ENCODE measurements at regions not wholly inside any gene's neighbourhood (a gene's known extent, or its start where the extent isn't known, plus 50 kb on each side); places are given as distances from the start of the nearest gene placed in this dataset.
"Not testable (repeated sequence)": the region's sequence is repeated elsewhere in the genome, so short reads cannot be mapped to it uniquely, and the experiment has no call there.

DNA sequence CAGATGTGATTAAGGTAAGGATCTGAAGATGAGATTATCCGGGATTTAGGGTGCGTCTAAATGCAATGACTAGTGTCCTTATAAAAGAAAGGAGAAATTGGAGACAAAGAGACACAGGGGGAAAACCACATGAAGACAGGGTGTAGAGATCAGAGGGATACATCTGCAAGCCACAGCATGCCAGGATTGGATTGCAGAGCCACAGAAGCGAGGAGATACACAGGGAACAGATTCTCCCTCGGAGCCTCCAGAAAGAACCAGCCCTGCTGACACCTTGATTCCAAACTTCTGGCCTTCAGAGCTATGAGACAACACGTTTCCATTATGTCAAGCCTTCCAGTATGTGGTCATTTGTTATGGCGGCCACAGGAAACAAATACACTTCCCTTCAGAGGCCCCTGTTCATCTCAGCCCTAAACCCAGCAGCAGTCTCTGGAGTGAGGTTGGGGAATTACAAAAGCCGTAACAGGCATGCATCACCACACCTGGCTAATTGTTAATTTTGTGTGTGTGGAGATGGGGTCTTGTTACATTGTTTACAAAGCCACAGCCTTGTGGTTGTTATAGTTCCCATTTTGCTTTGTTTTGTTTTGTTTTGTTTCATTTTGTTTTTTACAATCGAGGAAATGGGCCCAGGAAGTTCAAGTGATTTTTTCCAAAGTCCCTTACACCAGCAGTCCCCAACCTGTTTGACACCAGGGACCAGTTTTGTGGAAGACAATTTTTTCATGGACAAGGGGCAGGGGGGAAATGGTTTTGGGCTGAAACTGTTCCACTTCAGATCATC is 51.6 kb upstream of the LYRM9 start:
- DNase-seq, result no peak

DNA sequence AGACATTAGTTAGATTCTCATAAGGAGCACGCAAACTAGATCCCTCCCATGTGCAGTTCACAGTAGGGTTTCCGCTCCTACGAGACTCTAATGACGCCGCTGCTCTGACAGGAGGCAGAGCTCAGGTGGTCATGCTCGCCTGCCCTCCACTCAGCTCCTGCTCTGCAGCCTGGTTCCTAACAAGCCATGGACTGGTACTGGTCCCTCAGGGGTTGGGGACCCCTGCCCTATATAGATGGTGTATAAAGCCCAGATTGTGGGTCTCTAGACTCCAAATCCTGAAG is 52.1 kb upstream of the LYRM9 start:
- no peak for DNase-seq

DNA sequence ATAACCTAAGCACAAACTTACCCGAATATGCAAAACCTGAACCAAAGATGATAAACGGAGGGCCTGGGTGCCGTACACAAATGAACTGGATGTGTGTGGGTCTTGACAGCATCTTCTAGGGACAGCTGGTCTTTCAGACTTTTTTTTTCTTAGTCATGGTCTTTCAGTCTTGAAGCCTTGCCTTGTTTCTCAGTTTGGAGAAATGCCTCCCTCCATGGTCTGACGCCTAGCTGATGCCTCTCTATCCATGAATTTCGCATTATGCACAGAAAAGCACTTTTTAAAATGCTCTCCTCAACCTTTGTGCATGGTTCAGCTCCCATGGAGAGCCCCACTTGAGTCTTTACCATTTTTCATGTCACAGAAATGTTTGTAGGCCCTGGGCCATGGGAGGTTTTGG is 52.8 kb upstream of the LYRM9 start:
- no peak for DNase-seq

DNA sequence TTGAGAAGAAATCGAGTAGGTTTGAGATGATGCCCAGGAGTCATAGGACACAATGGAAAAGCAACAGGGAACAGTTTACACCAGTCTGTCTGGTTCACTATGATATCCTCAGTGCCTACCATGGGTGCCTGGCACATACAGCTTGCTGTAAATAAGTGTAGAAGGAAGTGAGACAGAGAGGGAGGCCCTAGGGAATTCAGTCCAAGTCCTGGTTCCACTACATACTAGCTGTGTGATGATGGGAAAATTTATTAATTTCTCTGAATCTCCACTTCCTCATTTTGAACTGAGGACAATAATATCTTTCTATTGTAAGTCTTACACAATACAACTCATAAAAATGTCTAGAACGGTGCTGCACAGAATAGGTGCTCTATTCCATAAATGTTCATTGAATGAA is 53.3 kb upstream of the LYRM9 start:
- DNase-seq, result no peak

DNA sequence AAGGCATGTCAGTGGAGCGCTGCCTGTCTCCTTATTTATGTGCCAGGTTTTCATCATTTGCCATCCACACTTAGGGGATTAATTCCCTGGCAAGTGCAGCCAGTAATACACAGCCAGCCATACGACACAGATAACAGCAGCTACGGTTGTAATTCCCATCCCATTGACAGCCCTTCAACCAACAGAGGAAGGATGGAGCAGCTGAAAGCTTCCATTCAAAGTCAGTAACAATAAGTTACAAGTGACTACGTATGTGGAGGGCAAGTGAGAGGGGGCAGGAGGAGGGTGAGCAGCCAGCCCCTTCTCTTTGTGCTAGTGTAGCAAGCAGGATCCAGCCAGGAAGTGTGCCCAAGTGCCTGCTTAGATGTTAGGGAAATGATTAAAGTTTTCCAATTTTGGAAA is 53.8 kb upstream of the LYRM9 start:
- DNase-seq, result no peak

DNA sequence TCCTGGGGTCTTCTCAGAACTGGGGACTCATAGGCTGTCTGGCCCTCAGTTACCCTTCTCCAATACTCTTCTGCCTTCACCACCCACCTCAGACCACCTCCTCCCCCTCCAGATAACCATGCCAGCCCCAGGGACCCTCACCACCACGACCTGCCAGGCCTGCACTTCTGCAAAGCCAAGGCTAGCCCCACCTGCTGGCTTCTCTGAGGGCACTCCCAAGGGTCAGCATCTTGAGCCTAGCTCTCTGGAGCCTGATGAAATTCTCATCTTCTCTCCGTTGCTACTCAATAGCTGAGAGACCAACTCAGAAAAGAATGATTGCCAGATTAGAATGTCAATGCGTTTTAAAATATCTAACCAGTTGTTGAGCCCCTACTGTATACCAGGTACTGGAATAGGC is 56.1 kb upstream of the LYRM9 start:
- no peak for DNase-seq

DNA sequence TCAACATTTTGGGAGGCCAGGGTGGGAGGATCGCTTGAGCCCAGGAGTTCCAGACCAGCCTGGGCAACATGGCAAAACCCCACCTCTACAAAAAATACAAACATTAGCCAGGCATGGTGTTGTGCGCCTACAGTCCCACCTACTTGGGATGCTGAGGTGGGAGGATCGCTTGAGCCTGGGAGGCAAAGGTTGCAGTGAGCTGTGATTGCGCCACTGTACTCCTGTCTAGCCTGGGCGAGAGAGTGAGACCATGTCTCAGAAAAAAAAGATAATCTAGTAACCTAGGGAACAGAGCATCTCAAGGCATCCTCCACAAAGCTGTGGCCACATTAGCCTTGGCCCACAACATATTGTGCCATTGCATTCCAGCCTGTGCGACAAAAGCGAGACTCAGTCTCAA is 57.1 kb upstream of the LYRM9 start:
- DNase-seq, result not testable (repeated sequence)

DNA sequence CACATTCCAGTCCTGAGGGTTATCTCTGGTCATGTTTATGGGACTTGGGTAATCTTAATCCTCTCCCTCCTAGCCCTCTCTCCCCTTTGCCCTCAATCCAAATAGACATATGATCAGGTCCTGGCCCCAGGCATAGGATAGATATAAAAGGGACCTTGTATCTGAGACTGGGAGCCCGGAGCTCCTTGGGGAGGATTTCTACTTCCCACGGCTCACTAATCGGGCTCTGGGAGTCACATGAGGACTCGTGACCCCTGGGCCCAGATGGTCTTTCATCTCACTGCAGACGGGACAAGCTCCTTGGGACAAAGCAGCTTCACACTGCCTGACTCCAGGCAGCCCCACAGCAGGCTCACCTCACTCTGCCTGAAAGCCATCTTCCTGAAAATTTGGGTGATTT is 57.8 kb upstream of the LYRM9 start:
- no peak for DNase-seq

DNA sequence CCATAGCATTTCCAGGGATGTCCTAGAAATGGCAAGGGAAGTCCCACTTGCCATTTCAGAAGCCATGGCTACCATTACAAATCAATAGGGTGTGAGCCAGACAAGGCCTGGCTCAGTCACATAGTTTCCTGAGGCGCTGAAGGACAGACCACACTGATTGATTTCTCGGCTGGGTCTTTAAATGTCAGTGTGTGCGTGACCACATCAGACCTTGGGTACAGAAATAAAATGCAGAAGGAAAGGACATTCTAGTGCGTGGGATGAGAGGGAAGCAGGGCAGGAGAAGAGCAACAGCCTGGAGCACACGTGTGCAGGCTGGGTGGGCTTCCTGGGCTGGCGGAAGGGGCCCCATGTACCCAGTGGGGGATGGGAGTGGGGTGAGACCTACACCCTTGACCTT is 58.7 kb upstream of the LYRM9 start:
- no peak for DNase-seq

DNA sequence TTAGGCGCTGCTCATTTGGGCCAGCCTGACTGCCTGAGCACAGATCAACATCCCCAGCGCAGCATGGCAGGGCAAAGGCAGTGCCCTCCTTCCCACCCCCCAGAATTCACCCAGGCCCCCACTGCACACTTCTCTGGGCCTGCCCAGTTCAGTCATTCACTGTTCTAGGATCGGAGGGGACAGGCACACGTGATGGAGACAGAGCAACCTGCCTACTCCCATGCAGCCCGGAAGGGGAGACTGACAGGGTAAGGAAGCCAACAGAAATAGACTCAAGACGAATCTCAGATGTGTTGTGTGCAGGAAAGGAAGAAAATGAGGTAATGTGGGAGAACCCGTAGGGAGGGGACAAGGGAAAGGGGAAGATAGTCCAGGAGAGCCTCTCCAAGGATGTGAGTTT is 59.2 kb upstream of the LYRM9 start:
- DNase-seq, result no peak

DNA sequence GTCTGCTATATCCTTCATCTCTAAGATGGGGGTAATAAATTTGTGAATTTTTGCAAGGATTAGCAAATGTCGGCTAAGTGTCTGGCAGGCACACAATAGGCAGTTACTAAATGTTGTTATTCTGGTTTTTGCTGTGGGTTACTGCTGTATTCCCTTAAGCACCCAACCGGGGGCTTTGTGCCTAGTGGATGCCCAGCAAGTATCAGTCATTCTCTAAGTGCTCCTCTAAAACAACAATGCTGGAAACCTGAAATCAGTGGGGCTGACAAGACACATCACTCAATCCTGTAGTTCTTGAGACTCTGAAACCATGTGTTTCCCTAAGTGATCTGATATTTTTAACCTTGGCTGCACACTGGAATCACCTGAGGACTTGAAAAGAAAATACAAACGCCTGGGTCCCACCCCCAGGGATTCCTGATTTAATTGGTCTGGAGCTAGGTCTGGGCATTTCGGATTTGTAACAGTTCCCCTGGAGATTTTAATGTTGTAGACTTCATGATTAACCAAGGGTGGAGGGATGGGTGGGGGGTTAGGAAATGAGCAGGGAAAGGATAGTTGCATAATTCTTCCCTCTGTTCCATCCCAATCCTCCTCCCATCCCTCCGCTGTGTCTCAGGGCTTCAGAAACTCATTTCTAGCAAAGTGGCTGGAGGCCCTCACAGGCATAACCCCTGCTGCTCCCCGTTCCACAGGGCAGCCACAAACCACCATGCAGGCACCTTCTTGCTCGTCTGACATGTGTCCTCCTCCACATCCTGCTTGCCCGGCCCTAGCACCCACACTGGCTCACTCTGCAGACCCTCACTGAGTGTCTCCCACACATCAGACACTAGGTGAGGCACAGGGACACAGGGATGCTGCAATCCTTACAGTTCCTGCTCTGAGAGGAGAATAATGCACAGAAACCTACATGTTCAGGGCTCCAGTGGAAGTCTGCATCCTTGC is 61.7 kb upstream of the LYRM9 start:
- DNase-seq, result no peak

DNA sequence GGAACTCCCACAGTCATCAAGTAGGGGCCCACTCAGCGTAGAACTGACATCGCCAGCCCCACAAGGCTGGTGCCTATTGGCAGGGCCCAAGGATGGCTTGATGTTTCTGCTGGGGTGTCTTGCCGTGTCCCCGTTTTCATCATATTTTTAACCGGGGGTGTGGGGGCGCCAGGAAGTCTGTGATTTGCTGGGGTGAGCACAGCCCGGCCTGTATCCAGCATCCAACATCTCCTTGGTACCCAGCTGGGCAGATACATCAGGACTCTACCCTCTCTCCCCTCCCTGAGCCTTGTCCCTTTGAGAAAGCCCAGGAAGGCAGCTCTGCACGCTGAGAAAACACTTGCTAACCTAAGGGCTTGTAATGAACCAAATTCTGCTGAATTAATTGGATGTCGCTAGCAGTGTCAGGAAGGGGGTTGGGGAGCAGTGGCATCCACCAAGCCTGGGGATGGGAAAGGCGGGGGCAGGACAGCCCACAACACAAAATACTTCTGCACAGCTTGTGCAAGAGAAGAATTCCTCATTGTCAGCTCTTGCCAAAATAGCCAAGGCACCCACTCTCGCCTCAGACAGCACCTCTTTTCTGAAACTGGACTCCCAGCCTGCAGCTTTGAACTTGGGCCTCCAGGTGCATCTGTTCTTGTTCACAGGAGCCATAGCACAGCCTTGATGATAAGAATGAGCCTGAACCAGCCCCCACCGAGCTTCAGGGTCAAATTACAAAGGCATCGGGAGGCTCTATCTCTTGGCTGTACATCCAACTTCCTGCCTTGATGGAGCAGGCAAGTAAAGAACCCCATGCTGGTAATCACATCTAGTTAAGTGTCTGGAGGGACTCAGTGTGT is 63.7 kb upstream of the LYRM9 start:
- DNase-seq, result no peak

DNA sequence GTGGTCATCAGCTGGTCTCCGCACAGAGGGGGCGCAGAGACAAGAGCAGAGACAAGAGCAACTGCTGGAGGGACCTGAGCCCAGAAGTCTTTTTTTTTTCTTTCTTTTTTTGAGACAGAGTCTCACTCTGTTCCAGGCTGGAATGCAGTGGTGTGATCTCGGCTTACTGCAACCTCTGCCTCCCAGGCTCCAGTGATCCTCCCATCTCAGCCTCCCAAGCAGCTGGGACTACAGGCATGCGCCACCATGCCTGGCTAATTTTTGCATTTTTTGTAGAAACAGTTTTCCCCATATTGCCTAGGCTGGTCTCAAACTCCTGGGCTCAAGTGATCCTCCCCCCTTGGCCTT is 64.3 kb upstream of the LYRM9 start:
- not testable (repeated sequence) for DNase-seq

DNA sequence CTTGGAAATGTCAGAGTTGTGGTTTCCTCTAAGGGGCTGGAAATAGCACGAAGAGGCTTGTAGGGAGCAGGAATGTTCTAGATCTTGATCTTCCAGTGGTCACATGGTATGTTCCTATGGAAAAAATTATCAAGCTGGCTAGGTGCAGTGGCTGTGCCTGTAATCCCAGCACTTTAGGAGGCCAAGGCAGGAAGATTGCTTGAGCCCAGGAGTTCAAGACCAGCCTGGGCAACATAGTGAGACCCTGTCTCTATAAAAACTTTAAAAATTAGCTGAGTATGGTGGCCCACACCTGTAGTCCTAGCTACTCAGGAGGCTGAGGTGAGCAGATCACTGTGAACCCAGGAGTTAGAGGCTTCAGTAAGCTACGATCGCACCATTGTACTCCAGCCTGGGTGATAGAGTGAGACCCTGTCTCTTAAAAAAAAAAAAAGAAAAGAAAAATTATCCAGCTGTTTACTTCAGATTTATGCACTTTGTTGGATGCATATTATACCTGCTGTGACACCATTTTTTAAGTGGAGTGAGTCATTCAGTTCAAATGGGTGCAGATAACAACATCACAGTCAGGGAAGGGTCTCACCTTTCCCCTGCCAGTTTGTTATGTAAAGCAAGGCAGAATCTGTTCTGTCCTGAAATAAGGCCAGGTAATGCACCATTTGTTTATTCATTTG is 65.7 kb upstream of the LYRM9 start:
- no peak for DNase-seq

DNA sequence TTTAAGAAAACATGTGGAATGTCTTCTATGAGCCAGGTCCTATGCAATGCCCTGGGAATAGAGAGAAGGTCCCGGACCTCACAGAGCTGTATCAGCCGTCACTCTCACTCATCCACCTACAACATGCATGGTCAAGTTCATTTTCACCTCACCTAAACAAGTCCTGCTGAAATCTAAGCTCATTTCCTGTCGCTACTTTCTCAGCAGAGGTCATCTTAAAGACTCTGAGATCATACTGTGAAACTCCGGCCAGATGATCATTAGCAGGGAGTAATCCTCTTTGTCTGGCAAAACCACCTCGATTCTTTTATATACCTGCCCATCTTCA is 66.2 kb upstream of the LYRM9 start:
- DNase-seq, result no peak

DNA sequence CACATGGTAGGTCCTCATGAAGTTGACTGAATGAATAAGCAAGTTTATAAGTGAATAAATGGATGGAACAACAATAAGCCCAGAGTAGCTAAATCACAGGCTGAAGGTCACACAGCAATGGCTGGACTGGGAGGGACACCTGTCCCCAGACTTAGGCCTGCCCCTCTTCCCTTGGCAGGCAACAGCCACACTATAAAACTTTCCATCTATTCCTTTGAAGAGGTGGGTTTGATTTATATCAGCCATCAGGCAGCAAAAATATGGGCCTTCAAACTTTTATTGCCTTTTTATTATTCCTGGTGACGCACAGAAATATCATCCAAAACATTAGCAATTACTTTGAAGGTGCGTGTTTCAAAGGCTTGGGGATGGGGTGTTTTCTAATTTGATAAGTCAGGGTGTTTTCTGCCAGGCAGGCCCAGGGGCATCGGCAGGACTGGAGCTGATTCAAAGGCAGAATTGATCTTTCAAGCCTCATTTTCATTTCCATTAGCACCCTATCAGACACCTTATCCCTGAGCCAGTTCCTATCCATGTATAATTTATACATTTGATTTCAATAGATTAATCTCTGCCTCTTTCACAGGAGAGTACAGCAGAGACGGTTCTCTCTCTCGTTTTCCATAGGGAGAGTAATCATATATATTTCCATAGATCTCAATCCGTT is 67.2 kb upstream of the LYRM9 start:
- no peak for DNase-seq

DNA sequence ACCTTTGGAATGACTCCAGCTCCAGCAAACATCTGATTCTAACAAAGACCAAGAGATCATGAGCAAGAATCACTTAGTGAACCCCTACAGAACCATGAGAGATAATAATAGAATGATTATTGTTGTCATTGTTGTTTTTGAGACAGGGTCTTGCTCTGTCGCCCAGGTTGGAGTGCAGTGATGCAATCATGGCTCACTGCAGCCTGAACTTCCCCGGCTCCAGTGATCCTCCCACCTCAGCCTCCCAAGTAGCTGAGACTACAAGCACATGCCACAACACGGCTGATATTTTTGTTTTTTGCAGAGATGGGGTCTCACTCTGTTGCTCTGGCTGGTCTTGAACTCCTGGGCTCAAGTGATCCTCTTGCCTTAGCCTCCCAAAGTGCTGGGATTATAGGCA is 69.4 kb upstream of the LYRM9 start:
- DNase-seq, result not testable (repeated sequence)

DNA sequence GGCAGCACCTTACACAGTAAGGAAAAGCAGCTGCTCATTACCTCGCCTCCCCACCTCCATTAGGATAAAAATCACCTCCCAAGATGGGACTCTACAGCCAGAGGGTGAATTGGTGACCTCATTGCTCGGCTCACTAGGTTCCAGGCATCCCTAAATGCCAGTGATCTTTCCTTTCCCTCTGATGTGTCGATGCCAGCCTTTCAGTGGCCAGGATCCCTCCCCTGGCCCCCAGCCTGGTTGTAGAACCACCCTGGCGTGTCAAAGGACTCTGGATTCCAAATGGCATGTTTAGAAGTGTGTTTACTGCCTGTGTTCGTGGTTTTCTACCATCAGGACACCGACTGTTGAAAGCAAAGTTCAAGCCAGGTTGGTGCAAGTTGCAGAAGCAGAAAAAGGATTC is 72.1 kb upstream of the LYRM9 start:
- no peak for DNase-seq

DNA sequence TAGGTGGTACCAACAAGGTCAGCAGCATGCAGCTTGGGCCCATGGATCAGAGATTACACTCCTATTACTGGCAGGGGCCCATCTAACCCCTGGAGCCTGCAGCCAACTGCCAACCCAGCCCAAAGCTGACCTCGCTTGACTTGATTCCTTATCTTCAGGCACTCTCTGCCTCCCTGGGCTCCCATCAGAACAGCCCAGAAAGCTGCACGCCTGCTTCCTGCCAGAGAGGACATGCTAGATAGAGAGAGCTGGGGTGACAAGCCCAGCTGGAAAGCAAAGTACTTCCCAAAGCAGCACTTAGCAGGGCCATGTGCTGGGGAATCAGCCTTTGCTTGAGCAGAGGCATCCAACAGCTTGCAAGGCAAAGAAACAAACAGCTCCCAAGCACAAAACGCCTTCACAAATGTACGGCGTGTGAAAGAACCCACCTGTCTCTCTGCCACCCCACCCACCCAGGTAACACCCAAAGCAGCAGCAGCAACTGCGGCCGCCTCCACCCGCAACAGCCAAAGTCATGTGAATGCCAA is 74.2 kb upstream of the NLK start:
- peak; percentile 98 for DNase-seq

DNA sequence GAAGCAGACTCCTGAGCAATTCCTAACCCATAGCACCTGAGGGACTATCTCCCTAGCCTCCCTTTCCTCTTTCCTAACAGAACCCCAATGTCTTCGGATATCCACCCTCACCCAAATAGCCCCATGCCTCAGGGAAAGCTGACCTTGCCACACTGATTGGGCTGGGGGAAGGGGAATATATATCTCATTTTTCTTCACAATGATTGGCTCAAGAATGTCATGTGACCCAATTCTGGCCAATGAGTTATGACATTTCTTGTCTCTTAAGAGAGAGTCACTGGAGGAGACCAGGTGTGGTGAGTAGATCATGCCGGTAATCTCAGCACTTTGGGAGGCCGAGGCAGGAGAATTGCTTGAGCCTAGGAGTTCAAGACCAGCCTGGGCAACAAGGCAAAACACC is 71.9 kb upstream of the NLK start:
- DNase-seq, result no peak

DNA sequence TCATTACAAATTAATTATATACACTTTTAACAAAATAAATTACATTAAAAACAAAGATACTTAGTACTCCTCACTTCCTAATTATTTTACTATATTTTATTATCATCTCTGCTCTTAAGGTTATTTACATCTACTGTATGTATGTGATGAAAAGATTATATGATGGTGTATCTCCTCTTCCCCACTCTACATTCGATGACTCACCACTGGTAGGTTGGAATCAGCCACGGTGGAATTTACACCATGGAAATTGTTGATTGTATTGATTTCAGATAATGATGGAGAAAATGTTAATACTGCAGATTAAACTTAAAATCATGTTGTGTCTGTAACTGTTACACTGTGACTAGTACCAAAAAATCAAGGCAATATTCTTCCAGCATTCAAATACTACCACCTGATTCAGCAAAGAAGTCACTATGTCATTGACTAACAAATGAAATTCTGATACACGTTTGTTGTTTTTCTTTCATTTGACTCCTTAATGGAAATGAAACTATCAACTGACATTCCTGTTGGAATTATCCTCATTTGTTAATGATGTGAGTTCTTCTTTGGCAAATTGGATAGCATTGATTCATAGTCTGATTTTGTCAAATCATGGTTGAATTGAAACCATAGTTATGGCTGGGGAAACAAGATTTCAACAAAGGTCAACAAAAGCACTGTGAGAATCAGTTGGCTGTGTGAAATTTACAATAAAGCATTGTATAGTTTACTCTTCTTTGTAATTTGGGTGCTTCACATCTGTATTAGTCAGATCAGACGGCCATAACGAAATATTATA is 69.0 kb upstream of the NLK start:
- no peak for DNase-seq

DNA sequence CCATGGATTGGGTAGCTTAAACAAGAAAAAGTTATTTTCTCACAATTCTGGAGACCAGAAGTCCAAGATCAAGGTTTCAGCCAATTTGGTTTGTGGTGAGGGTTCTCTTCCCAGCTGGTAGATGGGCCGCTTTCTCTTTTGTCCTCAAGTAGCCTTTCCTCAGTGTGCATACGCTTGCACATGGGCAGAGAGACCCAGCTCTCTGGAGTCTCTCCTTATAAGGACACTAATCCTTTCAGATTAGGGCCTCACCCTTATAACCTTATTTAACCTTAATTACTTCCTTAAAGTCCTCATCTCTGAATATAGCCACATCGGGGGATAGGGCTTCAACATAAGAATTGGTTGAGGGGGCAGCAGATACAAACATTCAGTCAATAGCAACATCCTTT is 68.4 kb upstream of the NLK start:
- DNase-seq, result no peak
